ENCODE measurements at regions not wholly inside any gene's neighbourhood (a gene's known extent, or its start where the extent isn't known, plus 50 kb on each side); places are given as distances from the start of the nearest gene placed in this dataset.
"Not testable (repeated sequence)": the region's sequence is repeated elsewhere in the genome, so short reads cannot be mapped to it uniquely, and the experiment has no call there.

DNA sequence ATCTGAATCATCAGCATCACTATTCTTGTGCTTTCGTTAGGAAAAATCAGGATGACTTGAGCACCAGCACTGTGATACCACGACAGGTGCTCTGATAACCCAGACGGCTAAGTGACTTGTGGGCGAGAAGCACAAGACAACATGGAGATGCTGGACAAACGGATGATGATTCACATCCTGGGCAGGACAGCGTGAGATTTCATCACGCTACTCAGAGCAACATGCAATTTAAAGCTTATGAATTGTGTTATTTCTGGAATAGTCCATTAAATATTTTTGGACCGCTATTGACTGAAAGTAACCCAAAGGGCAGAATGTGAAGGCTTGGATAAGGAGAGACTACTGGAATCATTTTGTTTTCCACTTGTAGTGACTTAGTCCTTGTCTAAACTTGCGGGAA is 114.8 kb upstream of the DAPK1 start:
- TF ChIP-seq, protein P1, sequence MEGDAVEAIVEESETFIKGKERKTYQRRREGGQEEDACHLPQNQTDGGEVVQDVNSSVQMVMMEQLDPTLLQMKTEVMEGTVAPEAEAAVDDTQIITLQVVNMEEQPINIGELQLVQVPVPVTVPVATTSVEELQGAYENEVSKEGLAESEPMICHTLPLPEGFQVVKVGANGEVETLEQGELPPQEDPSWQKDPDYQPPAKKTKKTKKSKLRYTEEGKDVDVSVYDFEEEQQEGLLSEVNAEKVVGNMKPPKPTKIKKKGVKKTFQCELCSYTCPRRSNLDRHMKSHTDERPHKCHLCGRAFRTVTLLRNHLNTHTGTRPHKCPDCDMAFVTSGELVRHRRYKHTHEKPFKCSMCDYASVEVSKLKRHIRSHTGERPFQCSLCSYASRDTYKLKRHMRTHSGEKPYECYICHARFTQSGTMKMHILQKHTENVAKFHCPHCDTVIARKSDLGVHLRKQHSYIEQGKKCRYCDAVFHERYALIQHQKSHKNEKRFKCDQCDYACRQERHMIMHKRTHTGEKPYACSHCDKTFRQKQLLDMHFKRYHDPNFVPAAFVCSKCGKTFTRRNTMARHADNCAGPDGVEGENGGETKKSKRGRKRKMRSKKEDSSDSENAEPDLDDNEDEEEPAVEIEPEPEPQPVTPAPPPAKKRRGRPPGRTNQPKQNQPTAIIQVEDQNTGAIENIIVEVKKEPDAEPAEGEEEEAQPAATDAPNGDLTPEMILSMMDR (IDR thresholded peaks at IDR 0.05; ENCODE audit: unreplicated experiment), result no peak
- H3K27me3 Mint-ChIP-seq (ENCODE audit: unreplicated experiment), result peaks cover 4% of the 10 kb centered on the region
- no peaks in the 10 kb centered on the region for H3K36me3 Mint-ChIP-seq (ENCODE audit: low read depth, unreplicated experiment)
- H3K4me3 Mint-ChIP-seq (ENCODE audit: unreplicated experiment), result no peak overlapping the region
- no peaks in the 10 kb centered on the region for H3K4me1 Mint-ChIP-seq (ENCODE audit: unreplicated experiment)
- no peaks in the 10 kb centered on the region for H3K9me3 Mint-ChIP-seq (ENCODE audit: unreplicated experiment)
- no peak for DNase-seq (ENCODE audit: low spot score)
- no peak overlapping the region for H3K27ac Mint-ChIP-seq (ENCODE audit: unreplicated experiment)

- DNase-seq (ENCODE audit: low spot score), result no peak
- peaks cover 4% of the 10 kb centered on the region for H3K27me3 Mint-ChIP-seq (ENCODE audit: unreplicated experiment)
- no peaks in the 10 kb centered on the region for H3K9me3 Mint-ChIP-seq (ENCODE audit: unreplicated experiment)
- H3K4me1 Mint-ChIP-seq (ENCODE audit: unreplicated experiment), result no peaks in the 10 kb centered on the region
- no peaks in the 10 kb centered on the region for H3K36me3 Mint-ChIP-seq (ENCODE audit: low read depth, unreplicated experiment)
- no peak overlapping the region for H3K27ac Mint-ChIP-seq (ENCODE audit: unreplicated experiment)
- TF ChIP-seq, protein P1 (IDR thresholded peaks at IDR 0.05; ENCODE audit: unreplicated experiment), result no peak
- no peak overlapping the region for H3K4me3 Mint-ChIP-seq (ENCODE audit: unreplicated experiment)
These were observed 114.1 kb upstream of the DAPK1 start for GRCh38 chr9:87383344-87384150.

- H3K4me3 Mint-ChIP-seq (ENCODE audit: unreplicated experiment), result no peak overlapping the region
- TF ChIP-seq, protein P1 (IDR thresholded peaks at IDR 0.05; ENCODE audit: unreplicated experiment), result no peak
- H3K9me3 Mint-ChIP-seq (ENCODE audit: unreplicated experiment), result no peaks in the 10 kb centered on the region
- H3K4me1 Mint-ChIP-seq (ENCODE audit: unreplicated experiment), result no peaks in the 10 kb centered on the region
- no peaks in the 10 kb centered on the region for H3K36me3 Mint-ChIP-seq (ENCODE audit: low read depth, unreplicated experiment)
- H3K27me3 Mint-ChIP-seq (ENCODE audit: unreplicated experiment), result no peaks in the 10 kb centered on the region
- DNase-seq (ENCODE audit: low spot score), result no peak
- H3K27ac Mint-ChIP-seq (ENCODE audit: unreplicated experiment), result no peak overlapping the region
These were observed 111.1 kb upstream of the DAPK1 start for GRCh38 chr9:87386490-87387025.

DNA sequence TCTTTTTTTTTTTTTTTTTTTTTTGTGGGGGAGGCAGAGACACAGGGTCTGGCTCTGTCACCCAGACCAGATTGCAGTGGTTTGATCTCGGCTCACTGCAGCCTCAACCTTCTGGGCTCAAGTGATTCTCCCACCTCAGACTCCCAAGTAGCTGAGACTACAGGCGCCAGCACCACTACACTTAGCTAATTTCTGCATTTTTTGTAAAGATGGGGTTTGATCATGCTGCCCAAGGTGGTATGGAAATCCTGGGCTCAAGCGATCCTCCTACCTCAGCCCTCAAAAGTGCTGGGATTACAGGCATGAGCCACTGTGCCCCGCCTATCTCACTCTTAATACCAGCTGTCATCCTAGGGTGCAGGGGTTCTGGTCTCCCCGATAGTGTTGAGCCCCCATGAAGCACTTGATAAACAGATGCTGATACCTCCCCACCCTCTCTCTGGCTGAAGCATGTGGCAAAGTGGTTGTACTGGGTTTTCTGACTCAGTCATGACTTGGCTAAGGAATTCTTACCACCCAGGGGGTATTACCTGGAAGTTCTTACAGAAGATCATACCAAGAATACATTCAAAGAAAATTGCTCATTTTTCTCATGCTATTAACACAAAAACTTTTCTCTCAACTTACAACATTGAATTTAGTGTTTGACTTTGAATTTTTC is 110.2 kb upstream of the DAPK1 start:
- DNase-seq (ENCODE audit: low spot score), result no peak
- no peaks in the 10 kb centered on the region for H3K4me1 Mint-ChIP-seq (ENCODE audit: unreplicated experiment)
- TF ChIP-seq, protein P1 (IDR thresholded peaks at IDR 0.05; ENCODE audit: unreplicated experiment), result no peak
- no peaks in the 10 kb centered on the region for H3K36me3 Mint-ChIP-seq (ENCODE audit: low read depth, unreplicated experiment)
- H3K9me3 Mint-ChIP-seq (ENCODE audit: unreplicated experiment), result no peaks in the 10 kb centered on the region
- H3K27ac Mint-ChIP-seq (ENCODE audit: unreplicated experiment), result no peak overlapping the region
- H3K4me3 Mint-ChIP-seq (ENCODE audit: unreplicated experiment), result no peak overlapping the region
- no peaks in the 10 kb centered on the region for H3K27me3 Mint-ChIP-seq (ENCODE audit: unreplicated experiment)

GRCh38 chr9:87388708-87389107 is 109.0 kb upstream of the DAPK1 start:
- not testable (repeated sequence) for H3K27ac Mint-ChIP-seq (ENCODE audit: unreplicated experiment); H3K36me3 Mint-ChIP-seq (ENCODE audit: low read depth, unreplicated experiment); H3K4me1 Mint-ChIP-seq (ENCODE audit: unreplicated experiment); H3K27me3 Mint-ChIP-seq (ENCODE audit: unreplicated experiment); H3K9me3 Mint-ChIP-seq (ENCODE audit: unreplicated experiment); H3K4me3 Mint-ChIP-seq (ENCODE audit: unreplicated experiment); DNase-seq (ENCODE audit: low spot score)
